HepG2 (cell line): ENCODE measurements at regions not wholly inside any gene's neighbourhood (a gene's known extent, or its start where the extent isn't known, plus 50 kb on each side); places are given as distances from the start of the nearest gene placed in this dataset.
"Not testable (repeated sequence)": the region's sequence is repeated elsewhere in the genome, so short reads cannot be mapped to it uniquely, and the experiment has no call there.

ENCODE experiments used
- ATAC-seq: fragments of 200-7000 bp; cut with Tn5 transposase; 3 replicates; pipeline ENCODE4 v1.9.1; 2020; ENCODE audit warnings: mild to moderate bottlenecking, moderate library complexity
- BruUV-seq: library from RNA; stranded (reverse); fragments of 400-500 nt; replicated peaks from 2 replicates; lab custom pipeline; 2021; lab: Mats Ljungman, UMichigan
- CTCF ChIA-PET: fragments of 300-600 bp; formaldehyde crosslinking; extraction: SDS; loops from one replicate; lab custom pipeline; 2021; ENCODE audit warnings: low total read pairs, inconsistent platforms, low intra/inter-chr PET ratio; lab: Yijun Ruan, JAX
- POLR2A ChIA-PET: fragments of 350-600 bp; sonication (Branson Sonifier 250); formaldehyde crosslinking; loops from one replicate; lab custom pipeline; 2020; ENCODE audit warnings: antibody characterized with exemption, inconsistent platforms; lab: Yijun Ruan, JAX
- DNase-seq: peaks from one replicate; pipeline ENCODE4 v3.0.0-alpha.2; 2015; ENCODE audit warnings: low spot score
- FAIRE-seq: peaks from 3 replicates; lab custom pipeline; 2011; peaks lifted over from hg19 to GRCh38; lab: Jason Lieb, UNC
- H2AFZ ChIP-seq: one replicate; pipeline ENCODE4 v1.6.1; 2011; ENCODE audit warnings: low read length, inconsistent platforms
- H3K27ac ChIP-seq: fragments of 300-600 bp; 3 replicates; pipeline ENCODE4 v1.8.0; 2011; ENCODE audit warnings: mixed run types, mild to moderate bottlenecking, mixed read lengths, low read length, inconsistent platforms; ENCODE audit not compliant: insufficient read depth; ENCODE audit errors: extremely low read length
- H3K27me3 ChIP-seq, 2 experiments: fragments of 200-600 bp in 1 of 2; 2 replicates in 1 of 2; 3 replicates in 1 of 2; pipeline versions ENCODE4 v1.6.0 to v1.8.0; 2011; ENCODE audit warnings: low read length in 2 of 2, mild to moderate bottlenecking in 2 of 2, moderate library complexity in 2 of 2, inconsistent platforms in 1 of 2; ENCODE audit not compliant: insufficient read depth in 2 of 2, control insufficient read depth in 1 of 2
- H3K36me3 ChIP-seq, 2 experiments: fragments of 200-600 bp in 1 of 2; replicated peaks in 1 of 2; 2 replicates in 1 of 2; 3 replicates in 1 of 2; pipeline versions ENCODE4 v1.5.1 to v1.8.0; 2011; ENCODE audit warnings: low read length in 2 of 2, inconsistent platforms in 1 of 2; ENCODE audit not compliant: insufficient read depth in 2 of 2, control insufficient read depth in 1 of 2
- H3K4me1 ChIP-seq: 2 replicates; pipeline ENCODE4 v1.5.1; 2012; ENCODE audit warnings: low read length, inconsistent platforms; ENCODE audit not compliant: insufficient read depth
- H3K4me2 ChIP-seq: 2 replicates; pipeline ENCODE4 v1.6.0; 2011; ENCODE audit warnings: low read depth, low read length, inconsistent platforms
- H3K4me3 ChIP-seq, 3 experiments: fragments of 200-600 bp in 1 of 3; sonication (generic), shearing (Covaris generic) in 1 of 3; replicated peaks in 1 of 3; 2 replicates each; pipeline ENCODE4 v1.5.1; 2011 to 2016; ENCODE audit warnings: low read length in 3 of 3, inconsistent platforms in 2 of 3, low read depth in 2 of 3, mild to moderate bottlenecking in 2 of 3, control low read depth in 1 of 3, mixed read lengths in 1 of 3; ENCODE audit not compliant: insufficient read depth in 1 of 3
- H3K79me2 ChIP-seq: one replicate; pipeline ENCODE4 v1.6.1; 2011; ENCODE audit warnings: low read length, inconsistent platforms; ENCODE audit not compliant: insufficient read depth
- H3K9ac ChIP-seq: 2 replicates; pipeline ENCODE4 v1.6.0; 2011; ENCODE audit warnings: mild to moderate bottlenecking, low read depth, low read length, inconsistent platforms; ENCODE audit not compliant: insufficient read depth
- H3K9me3 ChIP-seq: 2 replicates; pipeline ENCODE4 v1.5.1; 2012; ENCODE audit warnings: mild to moderate bottlenecking, low read length
- H4K20me1 ChIP-seq: 2 replicates; pipeline ENCODE4 v1.6.0; 2011; ENCODE audit warnings: inconsistent platforms, mild to moderate bottlenecking, low read length, moderate library complexity; ENCODE audit not compliant: insufficient read depth
- NFE2L2 ChIP-seq: fragments of 150-350 bp; IDR thresholded peaks from 2 replicates; pipeline ENCODE4 v1.6.1; 2014; ENCODE audit warnings: low read length
- RBAK ChIP-seq: sonication (generic); formaldehyde crosslinking; IDR thresholded peaks from 2 replicates; pipeline ENCODE4 v1.5.1; 2020; ENCODE audit warnings: mild to moderate bottlenecking, missing genetic modification reagents
- WGBS: methylation state at CpG from one replicate; pipeline ENCODE4 v1.1.6; 2017; ENCODE audit warnings: low lambda C conversion rate; 5-methylcytosine and 5-hydroxymethylcytosine counted together
- in situ Hi-C: cut with HindIII; loops from 2 replicates; pipeline ENCODE4 v1.10.0; 2017; ENCODE audit warnings: low pct_unique_long_range_greater_than_20kb; ENCODE audit not compliant: extremely low pct_ligation_motif_present
- intact Hi-C: fragments of 100-400 bp; cut with micrococcal nuclease; formaldehyde crosslinking; loops from one replicate; pipeline ENCODE4 v1.10.0; 2022; ENCODE audit not compliant: unreplicated experiment
- TF ChIP-seq, protein P1 (sequence below): sonication (generic); formaldehyde crosslinking; IDR thresholded peaks from 2 replicates; pipeline ENCODE4 v1.4.0; 2020; ENCODE audit warnings: missing genetic modification reagents, borderline replicate concordance
- TF ChIP-seq, protein P2 (sequence below): sonication (generic); formaldehyde crosslinking; IDR thresholded peaks from 2 replicates; pipeline ENCODE4 v1.4.0; 2020; ENCODE audit warnings: mild to moderate bottlenecking, missing genetic modification reagents
- TF ChIP-seq, protein P3 (sequence below): sonication (generic); formaldehyde crosslinking; IDR thresholded peaks from 2 replicates; pipeline ENCODE4 v1.8.0; 2022; ENCODE audit warnings: mild to moderate bottlenecking, missing genetic modification reagents

DNA sequence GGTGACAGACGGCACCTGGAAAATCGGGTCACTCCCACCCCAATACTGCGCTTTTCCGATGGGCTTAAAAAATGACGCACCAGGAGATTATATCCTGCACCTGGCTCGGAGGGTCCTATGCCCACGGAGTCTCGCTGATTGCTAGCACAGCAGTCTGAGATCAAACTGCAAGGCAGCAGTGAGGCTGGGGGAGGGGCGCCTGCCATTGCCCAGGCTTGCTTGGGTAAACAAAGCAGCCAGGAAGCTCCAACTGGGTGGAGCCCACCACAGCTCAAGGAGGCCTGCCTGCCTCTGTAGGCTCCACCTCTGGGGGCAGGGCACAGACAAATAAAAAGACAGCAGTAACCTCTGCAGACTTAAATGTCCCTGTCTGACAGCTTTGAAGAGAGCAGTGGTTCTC, 307.4 kb downstream of the DOK5 start:
- ATAC-seq, H2AFZ ChIP-seq, H3K27me3 ChIP-seq, intact Hi-C loops, H3K9ac ChIP-seq, DNase-seq, BruUV-seq, H4K20me1 ChIP-seq, CTCF ChIA-PET, POLR2A ChIA-PET, in situ Hi-C loops, H3K9me3 ChIP-seq, H3K27ac ChIP-seq, H3K4me3 ChIP-seq, H3K4me2 ChIP-seq, H3K36me3 ChIP-seq, FAIRE-seq, H3K79me2 ChIP-seq, H3K4me1 ChIP-seq: not testable (repeated sequence)
- WGBS, result 51% methylated on average over 7 of the region's 9 CpGs
- TF ChIP-seq, protein P1, sequence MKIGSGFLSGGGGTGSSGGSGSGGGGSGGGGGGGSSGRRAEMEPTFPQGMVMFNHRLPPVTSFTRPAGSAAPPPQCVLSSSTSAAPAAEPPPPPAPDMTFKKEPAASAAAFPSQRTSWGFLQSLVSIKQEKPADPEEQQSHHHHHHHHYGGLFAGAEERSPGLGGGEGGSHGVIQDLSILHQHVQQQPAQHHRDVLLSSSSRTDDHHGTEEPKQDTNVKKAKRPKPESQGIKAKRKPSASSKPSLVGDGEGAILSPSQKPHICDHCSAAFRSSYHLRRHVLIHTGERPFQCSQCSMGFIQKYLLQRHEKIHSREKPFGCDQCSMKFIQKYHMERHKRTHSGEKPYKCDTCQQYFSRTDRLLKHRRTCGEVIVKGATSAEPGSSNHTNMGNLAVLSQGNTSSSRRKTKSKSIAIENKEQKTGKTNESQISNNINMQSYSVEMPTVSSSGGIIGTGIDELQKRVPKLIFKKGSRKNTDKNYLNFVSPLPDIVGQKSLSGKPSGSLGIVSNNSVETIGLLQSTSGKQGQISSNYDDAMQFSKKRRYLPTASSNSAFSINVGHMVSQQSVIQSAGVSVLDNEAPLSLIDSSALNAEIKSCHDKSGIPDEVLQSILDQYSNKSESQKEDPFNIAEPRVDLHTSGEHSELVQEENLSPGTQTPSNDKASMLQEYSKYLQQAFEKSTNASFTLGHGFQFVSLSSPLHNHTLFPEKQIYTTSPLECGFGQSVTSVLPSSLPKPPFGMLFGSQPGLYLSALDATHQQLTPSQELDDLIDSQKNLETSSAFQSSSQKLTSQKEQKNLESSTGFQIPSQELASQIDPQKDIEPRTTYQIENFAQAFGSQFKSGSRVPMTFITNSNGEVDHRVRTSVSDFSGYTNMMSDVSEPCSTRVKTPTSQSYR (CRISPR knock-in tag), result peak; percentile 49; the same call in 1 of the 2 replicates

DNA sequence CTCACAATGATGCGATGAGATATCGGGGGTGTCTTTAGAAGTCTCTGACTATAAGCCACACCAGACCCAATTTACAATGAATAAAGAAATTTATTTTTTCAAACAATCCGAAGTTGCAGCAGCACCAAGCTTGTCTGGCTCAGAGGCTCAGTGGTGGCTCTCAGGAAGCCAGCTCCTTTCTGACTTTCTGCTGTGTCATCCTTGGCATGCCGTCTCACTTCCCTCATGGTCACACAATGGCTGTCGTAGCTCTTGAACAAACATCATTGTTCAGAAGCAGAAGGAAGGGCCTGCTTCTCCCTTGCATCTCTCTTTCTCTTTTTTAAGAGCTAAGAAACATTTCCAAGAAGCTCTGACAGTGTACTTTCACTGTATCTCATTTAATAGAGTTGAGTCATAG, 299.0 kb downstream of the DOK5 start:
- Histone ChIP-seq H3K9me3 (0 out of 2 replicates have a peak, but pooled peaks cover 21% of the 10 kb centered on the region), H3K36me3 (no peaks in the 10 kb centered on the region), H2AFZ (no peak overlapping the region), H3K4me2 (no peak overlapping the region), H4K20me1 (no peaks in the 10 kb centered on the region), H3K27me3 (no peaks in the 10 kb centered on the region), H3K9ac (no peak overlapping the region), H3K27ac (no peak overlapping the region), H3K4me1 (no peaks in the 10 kb centered on the region), H3K79me2 (no peaks in the 10 kb centered on the region), H3K4me3 (no peak overlapping the region)
- CTCF ChIA-PET, result no interaction called here
- ATAC-seq (no peak), DNase-seq (no peak), FAIRE-seq (no peak)
- in situ Hi-C loops, result no loop called here
- no TSS peak for BruUV-seq
- intact Hi-C loops, result no loop called here
- WGBS, result 49% methylated on average over 5 of the region's 5 CpGs
- POLR2A ChIA-PET, result no interaction called here
- peak; percentile 81 for TF ChIP-seq NFE2L2
- TF ChIP-seq, protein P2, sequence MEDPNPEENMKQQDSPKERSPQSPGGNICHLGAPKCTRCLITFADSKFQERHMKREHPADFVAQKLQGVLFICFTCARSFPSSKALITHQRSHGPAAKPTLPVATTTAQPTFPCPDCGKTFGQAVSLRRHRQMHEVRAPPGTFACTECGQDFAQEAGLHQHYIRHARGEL (CRISPR knock-in tag), result no peak
- no peak for TF ChIP-seq RBAK (CRISPR knock-in tag)
- TF ChIP-seq, protein P3, sequence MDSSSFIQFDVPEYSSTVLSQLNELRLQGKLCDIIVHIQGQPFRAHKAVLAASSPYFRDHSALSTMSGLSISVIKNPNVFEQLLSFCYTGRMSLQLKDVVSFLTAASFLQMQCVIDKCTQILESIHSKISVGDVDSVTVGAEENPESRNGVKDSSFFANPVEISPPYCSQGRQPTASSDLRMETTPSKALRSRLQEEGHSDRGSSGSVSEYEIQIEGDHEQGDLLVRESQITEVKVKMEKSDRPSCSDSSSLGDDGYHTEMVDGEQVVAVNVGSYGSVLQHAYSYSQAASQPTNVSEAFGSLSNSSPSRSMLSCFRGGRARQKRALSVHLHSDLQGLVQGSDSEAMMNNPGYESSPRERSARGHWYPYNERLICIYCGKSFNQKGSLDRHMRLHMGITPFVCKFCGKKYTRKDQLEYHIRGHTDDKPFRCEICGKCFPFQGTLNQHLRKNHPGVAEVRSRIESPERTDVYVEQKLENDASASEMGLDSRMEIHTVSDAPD, result no peak
